ENCODE measurements at regions not wholly inside any gene's neighbourhood (a gene's known extent, or its start where the extent isn't known, plus 50 kb on each side); places are given as distances from the start of the nearest gene placed in this dataset.

DNA sequence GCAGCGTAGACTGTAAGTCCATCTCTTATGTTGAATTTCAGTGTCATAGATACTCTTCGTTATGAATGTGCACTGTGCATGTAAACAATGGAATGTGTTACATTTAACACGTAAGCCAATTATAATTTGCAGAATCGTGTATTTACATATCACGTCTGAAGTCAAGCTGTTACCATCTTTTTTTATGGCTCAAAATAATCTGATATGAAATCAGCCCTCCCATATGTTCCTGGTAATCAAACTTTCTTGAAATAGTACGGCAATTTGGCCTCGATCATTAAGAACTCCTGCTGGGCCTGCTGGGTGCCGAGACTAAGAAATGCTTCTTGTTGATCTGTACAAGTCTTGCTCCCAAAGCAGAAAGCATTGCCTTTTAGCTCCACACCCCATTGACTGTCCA lies 89.6 kb upstream of the DOK5 start:
- no peaks in the 10 kb centered on the region for H3K27me3 ChIP-seq
- H3K4me1 ChIP-seq, result no peaks in the 10 kb centered on the region
- intact Hi-C loops (cut with DNase I; ENCODE audit: low total_unique reads), result no loop called here
- H3K36me3 ChIP-seq, result no peaks in the 10 kb centered on the region
- DNase-seq, result no peak
- TF ChIP-seq, protein P1, sequence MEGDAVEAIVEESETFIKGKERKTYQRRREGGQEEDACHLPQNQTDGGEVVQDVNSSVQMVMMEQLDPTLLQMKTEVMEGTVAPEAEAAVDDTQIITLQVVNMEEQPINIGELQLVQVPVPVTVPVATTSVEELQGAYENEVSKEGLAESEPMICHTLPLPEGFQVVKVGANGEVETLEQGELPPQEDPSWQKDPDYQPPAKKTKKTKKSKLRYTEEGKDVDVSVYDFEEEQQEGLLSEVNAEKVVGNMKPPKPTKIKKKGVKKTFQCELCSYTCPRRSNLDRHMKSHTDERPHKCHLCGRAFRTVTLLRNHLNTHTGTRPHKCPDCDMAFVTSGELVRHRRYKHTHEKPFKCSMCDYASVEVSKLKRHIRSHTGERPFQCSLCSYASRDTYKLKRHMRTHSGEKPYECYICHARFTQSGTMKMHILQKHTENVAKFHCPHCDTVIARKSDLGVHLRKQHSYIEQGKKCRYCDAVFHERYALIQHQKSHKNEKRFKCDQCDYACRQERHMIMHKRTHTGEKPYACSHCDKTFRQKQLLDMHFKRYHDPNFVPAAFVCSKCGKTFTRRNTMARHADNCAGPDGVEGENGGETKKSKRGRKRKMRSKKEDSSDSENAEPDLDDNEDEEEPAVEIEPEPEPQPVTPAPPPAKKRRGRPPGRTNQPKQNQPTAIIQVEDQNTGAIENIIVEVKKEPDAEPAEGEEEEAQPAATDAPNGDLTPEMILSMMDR (IDR thresholded peaks at IDR 0.05), result no peak
- no peak for TF ChIP-seq POLR2A (IDR thresholded peaks at IDR 0.05)
- H3K27ac ChIP-seq, result no peak overlapping the region
- H3K9me3 ChIP-seq, result no peaks in the 10 kb centered on the region
- no peak overlapping the region for H3K4me3 ChIP-seq

DNA sequence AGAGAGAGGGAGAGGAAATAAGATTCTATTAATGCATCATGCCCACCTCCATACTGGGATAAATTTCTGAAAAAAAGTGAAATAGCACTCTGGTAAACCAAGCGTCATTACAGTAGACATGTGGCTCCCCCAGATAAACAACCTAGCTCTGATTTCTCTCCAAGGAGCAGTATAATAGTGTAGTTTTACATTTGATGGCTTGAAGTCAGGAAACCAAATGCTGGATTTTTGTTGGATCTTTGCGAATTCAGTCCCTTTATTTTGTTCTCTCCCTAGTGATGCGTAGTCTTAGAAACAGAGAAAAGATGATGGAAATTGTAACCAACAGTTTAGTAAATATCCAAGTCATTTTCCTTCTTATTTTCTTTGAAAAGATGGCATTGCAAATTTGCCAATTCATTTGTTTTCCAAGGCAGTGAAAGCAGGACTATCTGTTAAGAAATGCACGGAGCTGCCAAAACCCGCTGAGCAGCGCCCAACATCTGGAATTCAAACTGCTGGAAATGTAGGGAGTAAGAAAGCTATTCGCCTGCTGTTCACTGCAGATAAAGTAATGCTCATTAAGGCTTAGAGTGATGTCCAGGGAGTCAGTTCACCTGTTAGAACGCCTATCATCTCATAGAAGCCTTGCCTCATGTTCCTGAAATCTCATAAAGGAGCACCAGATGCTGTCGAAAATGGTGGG lies 85.7 kb upstream of the DOK5 start:
- TF ChIP-seq, protein P1 (IDR thresholded peaks at IDR 0.05), result no peak
- TF ChIP-seq POLR2A (IDR thresholded peaks at IDR 0.05), result no peak
- H3K4me1 ChIP-seq, result no peaks in the 10 kb centered on the region
- H3K27ac ChIP-seq, result no peak overlapping the region
- H3K4me3 ChIP-seq, result no peak overlapping the region
- no peak for DNase-seq
- no peaks in the 10 kb centered on the region for H3K27me3 ChIP-seq
- no peaks in the 10 kb centered on the region for H3K36me3 ChIP-seq
- H3K9me3 ChIP-seq, result no peaks in the 10 kb centered on the region
- intact Hi-C loops (cut with DNase I; ENCODE audit: low total_unique reads), result no loop called here

DNA sequence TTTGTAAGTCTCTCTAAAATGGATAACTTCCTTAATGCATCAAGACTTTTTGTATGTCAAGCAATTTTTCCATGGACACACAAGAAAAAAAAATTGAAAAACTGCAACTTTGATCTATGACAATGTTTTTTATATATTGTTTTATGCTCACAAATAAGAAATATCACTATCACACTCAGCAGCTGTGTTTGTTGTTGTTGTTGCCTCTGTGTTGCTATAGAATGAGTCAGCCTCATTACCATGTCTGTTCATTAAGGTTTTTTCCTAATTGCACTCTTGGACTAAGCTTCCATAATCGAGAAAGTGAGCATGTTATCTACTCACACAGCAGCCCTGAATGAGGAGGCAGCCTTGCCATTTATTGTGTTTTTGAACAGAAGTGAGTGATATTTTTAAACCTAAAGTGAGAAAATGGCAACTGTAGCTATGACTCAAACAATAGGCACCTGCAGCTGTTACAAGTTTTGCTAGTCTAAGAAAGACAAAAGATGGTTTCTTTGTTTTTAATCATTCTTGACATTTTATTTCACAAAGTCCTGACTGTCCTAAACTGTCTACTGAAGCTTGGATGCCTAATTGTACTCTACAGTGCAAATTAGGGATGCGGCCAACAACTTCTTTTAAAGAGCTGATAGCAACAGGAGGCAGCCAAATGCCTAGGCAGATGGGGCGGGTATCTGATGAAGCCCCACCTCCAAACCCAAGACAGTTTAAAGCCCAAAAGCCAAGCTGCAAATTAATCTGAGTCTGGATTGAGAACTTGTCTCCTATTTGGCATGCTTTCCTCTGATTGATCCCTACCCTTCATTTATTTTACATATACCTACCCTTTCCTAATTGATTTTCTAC lies 77.9 kb upstream of the DOK5 start:
- no peaks in the 10 kb centered on the region for H3K4me1 ChIP-seq
- no peak overlapping the region for H3K27ac ChIP-seq
- no peak for DNase-seq
- H3K36me3 ChIP-seq, result no peaks in the 10 kb centered on the region
- TF ChIP-seq, protein P1 (IDR thresholded peaks at IDR 0.05), result no peak
- no peak for TF ChIP-seq POLR2A (IDR thresholded peaks at IDR 0.05)
- H3K27me3 ChIP-seq, result no peaks in the 10 kb centered on the region
- intact Hi-C loops (cut with DNase I; ENCODE audit: low total_unique reads), result no loop called here
- no peaks in the 10 kb centered on the region for H3K9me3 ChIP-seq
- H3K4me3 ChIP-seq, result no peak overlapping the region

DNA sequence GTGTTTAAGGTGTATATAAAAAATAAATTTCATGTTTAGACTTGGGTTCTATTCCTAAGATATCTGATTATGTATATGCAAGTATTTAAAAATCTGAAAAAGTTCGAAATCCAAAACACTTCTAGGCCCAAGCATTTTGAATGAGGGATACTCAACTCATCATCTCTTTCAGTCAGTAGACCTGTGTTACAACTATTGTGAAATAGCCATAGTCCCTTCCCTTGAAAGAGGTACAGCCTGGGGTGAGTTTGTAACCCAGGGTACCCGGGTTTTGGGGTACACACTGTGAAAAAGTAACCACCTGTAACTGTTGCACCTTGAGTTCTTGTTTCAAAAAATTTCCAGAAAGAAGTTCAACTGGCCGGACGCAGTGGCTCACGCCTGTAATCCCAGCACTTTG lies 76.6 kb upstream of the DOK5 start:
- Histone ChIP-seq H3K4me3 (no peak overlapping the region), H3K27me3 (no peaks in the 10 kb centered on the region), H3K27ac (no peak overlapping the region), H3K4me1 (no peaks in the 10 kb centered on the region), H3K9me3 (no peaks in the 10 kb centered on the region), H3K36me3 (no peaks in the 10 kb centered on the region)
- no peak for DNase-seq
- intact Hi-C loops (cut with DNase I; ENCODE audit: low total_unique reads), result no loop called here
- TF ChIP-seq, protein P1 (IDR thresholded peaks at IDR 0.05), result no peak
- TF ChIP-seq POLR2A (IDR thresholded peaks at IDR 0.05), result no peak

DNA sequence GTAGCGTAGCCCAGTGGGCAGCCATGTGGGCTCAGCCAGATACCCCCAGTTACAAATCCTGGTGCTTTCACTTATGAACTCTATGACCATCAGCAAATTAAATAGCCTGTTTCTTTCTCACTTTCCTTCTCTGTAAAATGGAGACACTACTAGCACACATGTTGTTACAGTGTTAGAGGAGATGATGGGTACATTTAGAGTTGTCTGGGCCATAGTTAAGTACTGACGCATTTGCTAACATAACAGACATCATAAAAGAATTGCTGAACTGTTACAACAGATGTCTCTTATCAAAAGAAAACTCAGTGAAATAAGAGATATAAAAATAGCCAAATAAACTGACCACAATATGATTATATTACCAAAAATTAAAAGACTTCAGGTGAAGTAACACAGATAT lies 69.9 kb upstream of the DOK5 start:
- Histone ChIP-seq H3K4me3 (no peak overlapping the region), H3K27me3 (no peaks in the 10 kb centered on the region), H3K9me3 (no peaks in the 10 kb centered on the region), H3K4me1 (no peaks in the 10 kb centered on the region), H3K36me3 (no peaks in the 10 kb centered on the region), H3K27ac (no peak overlapping the region)
- TF ChIP-seq, protein P1 (IDR thresholded peaks at IDR 0.05), result no peak
- no peak for TF ChIP-seq POLR2A (IDR thresholded peaks at IDR 0.05)
- no peak for DNase-seq
- intact Hi-C loops (cut with DNase I; ENCODE audit: low total_unique reads), result no loop called here
